H1 (cell line): ENCODE measurements at regions not wholly inside any gene's neighbourhood (a gene's known extent, or its start where the extent isn't known, plus 50 kb on each side); places are given as distances from the start of the nearest gene placed in this dataset.

Experiments used
- CTCF ChIA-PET: fragments of 300-600 bp; sonication (Branson Sonifier 250); formaldehyde crosslinking; loops from one replicate; lab custom pipeline; 2021; ENCODE audit not compliant: partially characterized antibody; lab: Charles Lee
- POLR2A ChIA-PET: fragments of 300-600 bp; sonication (Branson Sonifier 250); formaldehyde crosslinking; loops from one replicate; lab custom pipeline; 2021; ENCODE audit warnings: inconsistent platforms; ENCODE audit not compliant: partially characterized antibody; lab: Charles Lee
- DNase-seq, 2 experiments: peaks; one replicate each; pipeline versions ENCODE4 v3.0.0 to v3.0.0-alpha.2; 2010 to 2022; ENCODE audit warnings: low spot score in 2 of 2, low read depth in 1 of 2, mixed read lengths in 1 of 2
- FAIRE-seq: peaks from 2 replicates; lab custom pipeline; 2011; peaks lifted over from hg19 to GRCh38; lab: Jason Lieb, UNC
- H2AFZ ChIP-seq: 2 replicates; pipeline ENCODE4 v1.8.1; 2012; ENCODE audit warnings: low read length, inconsistent platforms
- H2AK5ac ChIP-seq: 2 replicates; pipeline ENCODE4 v1.6.1; 2013; ENCODE audit warnings: low read depth, low read length
- H2BK120ac ChIP-seq: replicated peaks from 2 replicates; pipeline ENCODE3; 2013; ENCODE audit warnings: low read depth, low read length, inconsistent platforms
- H2BK12ac ChIP-seq: 2 replicates; pipeline ENCODE4 v1.6.1; 2013; ENCODE audit warnings: low read depth, low read length
- H2BK15ac ChIP-seq: 2 replicates; pipeline ENCODE4 v1.6.1; 2013; ENCODE audit warnings: low read length
- H2BK20ac ChIP-seq: 2 replicates; pipeline ENCODE4 v1.6.1; 2013; ENCODE audit warnings: low read length
- H2BK5ac ChIP-seq: 2 replicates; pipeline ENCODE4 v1.6.1; 2013; ENCODE audit warnings: low read depth, low read length
- H3K14ac ChIP-seq: 2 replicates; pipeline ENCODE4 v1.6.1; 2013; ENCODE audit warnings: inconsistent platforms; ENCODE audit not compliant: insufficient read length
- H3K18ac ChIP-seq: 2 replicates; pipeline ENCODE4 v1.6.1; 2013; ENCODE audit warnings: low read length; ENCODE audit errors: extremely low read depth
- H3K23ac ChIP-seq: 2 replicates; pipeline ENCODE4 v1.6.1; 2013; ENCODE audit warnings: inconsistent platforms; ENCODE audit not compliant: insufficient read length
- H3K23me2 ChIP-seq: 2 replicates; pipeline ENCODE4 v1.6.1; 2013; ENCODE audit warnings: low read depth, low read length
- H3K27ac ChIP-seq: 2 replicates; pipeline ENCODE4 v1.6.1; 2011; ENCODE audit warnings: low read depth, low read length, inconsistent platforms
- H3K27me3 ChIP-seq, 4 experiments: replicated peaks in 1 of 4; 1 replicate in 1 of 4; 2 replicates in 3 of 4; pipeline versions ENCODE4 v1.6.1 to v1.8.1; 2011 to 2013; ENCODE audit warnings: low read length in 3 of 4, mild to moderate bottlenecking in 3 of 4, inconsistent platforms in 2 of 4, mixed read lengths in 2 of 4, moderate library complexity in 1 of 4; ENCODE audit not compliant: control insufficient read depth in 3 of 4, insufficient read depth in 3 of 4; ENCODE audit errors: extremely low read depth in 1 of 4
- H3K36me3 ChIP-seq, 4 experiments: 2 replicates each; pipeline versions ENCODE4 v1.6.1 to v1.8.1; 2011 to 2013; ENCODE audit warnings: mild to moderate bottlenecking in 4 of 4, low read length in 3 of 4, moderate library complexity in 2 of 4, control low read depth in 1 of 4, inconsistent platforms in 1 of 4; ENCODE audit not compliant: insufficient read depth in 4 of 4, control insufficient read depth in 2 of 4
- H3K4ac ChIP-seq: replicated peaks from 2 replicates; pipeline ENCODE3; 2013; ENCODE audit warnings: low read length, low read depth, mixed read lengths, inconsistent platforms; ENCODE audit not compliant: insufficient read length
- H3K4me1 ChIP-seq, 4 experiments: replicated peaks in 1 of 4; 1 replicate in 1 of 4; 2 replicates in 3 of 4; pipeline versions ENCODE4 v1.6.1 to v1.8.1; 2011 to 2013; ENCODE audit warnings: low read length in 3 of 4, inconsistent platforms in 2 of 4, mixed read lengths in 1 of 4; ENCODE audit not compliant: insufficient read depth in 4 of 4, control insufficient read depth in 3 of 4
- H3K4me2 ChIP-seq, 2 experiments: 2 replicates each; pipeline versions ENCODE4 v1.6.1 to v1.8.1; 2011 to 2013; ENCODE audit warnings: low read depth in 2 of 2, low read length in 2 of 2, control low read depth in 1 of 2, inconsistent platforms in 1 of 2, mild to moderate bottlenecking in 1 of 2; ENCODE audit not compliant: insufficient read depth in 1 of 2
- H3K4me3 ChIP-seq, 4 experiments: fragments of 200-600, 300-600 bp in 1 of 4; sonication (generic), shearing (Covaris generic), sonication (Bioruptor Twin) in 1 of 4; 2 replicates each; pipeline versions ENCODE4 v1.5.1 to v1.8.1; 2011 to 2016; ENCODE audit warnings: low read length in 4 of 4, low read depth in 3 of 4, control low read depth in 2 of 4, inconsistent platforms in 2 of 4, mild to moderate bottlenecking in 2 of 4, mixed read lengths in 1 of 4, moderate library complexity in 1 of 4; ENCODE audit not compliant: insufficient read depth in 2 of 4; ENCODE audit errors: extremely low read depth in 1 of 4
- H3K56ac ChIP-seq: replicated peaks from 2 replicates; pipeline ENCODE3; 2013; ENCODE audit warnings: low read depth, mild to moderate bottlenecking, mixed read lengths, low read length, inconsistent platforms; ENCODE audit not compliant: insufficient read length
- H3K79me1 ChIP-seq: 2 replicates; pipeline ENCODE4 v1.6.1; 2013; ENCODE audit warnings: low read depth, low read length, control low read depth
- H3K79me2 ChIP-seq, 2 experiments: 2 replicates each; pipeline versions ENCODE4 v1.6.1 to v1.8.1; 2012 to 2013; ENCODE audit warnings: low read length in 2 of 2, mild to moderate bottlenecking in 2 of 2, inconsistent platforms in 1 of 2; ENCODE audit not compliant: insufficient read depth in 2 of 2, control insufficient read depth in 1 of 2
- H3K9ac ChIP-seq, 4 experiments: replicated peaks in 1 of 4; 1 replicate in 1 of 4; 2 replicates in 3 of 4; pipeline versions ENCODE4 v1.6.1 to v1.8.1; 2011 to 2013; ENCODE audit warnings: low read depth in 3 of 4, low read length in 3 of 4, control low read depth in 2 of 4, mild to moderate bottlenecking in 2 of 4, moderate library complexity in 2 of 4, inconsistent platforms in 1 of 4; ENCODE audit errors: extremely low read depth in 1 of 4
- H3K9me3 ChIP-seq, 2 experiments: 2 replicates each; pipeline versions ENCODE4 v1.6.1 to v1.8.1; 2012 to 2013; ENCODE audit warnings: mild to moderate bottlenecking in 2 of 2, moderate library complexity in 2 of 2, control low read depth in 1 of 2, inconsistent platforms in 1 of 2, low read depth in 1 of 2, low read length in 1 of 2, mixed read lengths in 1 of 2; ENCODE audit not compliant: insufficient read depth in 2 of 2
- H4K20me1 ChIP-seq, 2 experiments: replicated peaks in 1 of 2; 2 replicates each; pipeline versions ENCODE3 to v1.8.1; 2011 to 2013; ENCODE audit warnings: inconsistent platforms in 2 of 2, low read length in 2 of 2, mild to moderate bottlenecking in 1 of 2; ENCODE audit not compliant: insufficient read depth in 2 of 2, control insufficient read depth in 1 of 2
- H4K5ac ChIP-seq: 2 replicates; pipeline ENCODE4 v1.6.1; 2013; ENCODE audit warnings: low read length, low read depth, mixed read lengths, inconsistent platforms; ENCODE audit not compliant: insufficient read length
- H4K8ac ChIP-seq: 2 replicates; pipeline ENCODE4 v1.8.0; 2013; ENCODE audit warnings: mild to moderate bottlenecking, moderate library complexity, low read length, inconsistent platforms; ENCODE audit not compliant: insufficient read depth; ENCODE audit errors: extremely low read depth
- H4K91ac ChIP-seq: replicated peaks from 2 replicates; pipeline ENCODE3; 2013; ENCODE audit warnings: low read length, mixed read lengths, inconsistent platforms; ENCODE audit not compliant: insufficient read length
- ATF3 ChIP-seq: IDR thresholded peaks from 2 replicates; pipeline ENCODE4 v1.6.1; 2011; ENCODE audit warnings: low read depth, mild to moderate bottlenecking, low read length; ENCODE audit not compliant: insufficient read depth
- HDAC2 ChIP-seq, 2 experiments: fragments of 300-600 bp in 1 of 2; sonication (generic) in 1 of 2; IDR thresholded peaks; 2 replicates each; pipeline ENCODE4 v1.6.1; 2011 to 2012; ENCODE audit warnings: low read depth in 2 of 2, low read length in 2 of 2, mild to moderate bottlenecking in 2 of 2, moderate library complexity in 2 of 2, borderline replicate concordance in 1 of 2, inconsistent platforms in 1 of 2
- JUND ChIP-seq: IDR thresholded peaks from 2 replicates; pipeline ENCODE4 v1.6.1; 2011; ENCODE audit warnings: mild to moderate bottlenecking, improper control_type of control experiment, low read length
- KDM1A ChIP-seq: fragments of 200-600, 300-600 bp; sonication (generic); IDR thresholded peaks from 2 replicates; pipeline ENCODE4 v1.7.1; 2016; ENCODE audit warnings: mild to moderate bottlenecking, low read length, borderline replicate concordance
- POU5F1 ChIP-seq: IDR thresholded peaks from 2 replicates; pipeline ENCODE4 v1.6.1; 2011; ENCODE audit warnings: low read depth, mild to moderate bottlenecking, low read length, moderate library complexity
- RAD21 ChIP-seq, 2 experiments: IDR thresholded peaks in 1 of 2; conservative IDR thresholded peaks in 1 of 2; 2 replicates each; pipeline ENCODE4 v1.6.1; 2011; ENCODE audit warnings: low read depth in 2 of 2, low read length in 2 of 2, improper control_type of control experiment in 1 of 2, inconsistent platforms in 1 of 2, mild to moderate bottlenecking in 1 of 2, moderate library complexity in 1 of 2
- SP2 ChIP-seq: IDR thresholded peaks from 2 replicates; pipeline ENCODE4 v1.6.1; 2012; ENCODE audit warnings: mild to moderate bottlenecking, low read length, inconsistent platforms
- TAF7 ChIP-seq: optimal IDR thresholded peaks from 2 replicates; pipeline ENCODE3; 2011; ENCODE audit warnings: low read depth, mild to moderate bottlenecking, inconsistent platforms, low read length, moderate library complexity, borderline replicate concordance
- WGBS, 2 experiments: shearing (Covaris generic) in 1 of 2; methylation state at CpG; one replicate each; pipeline versions ENCODE4 v1.1.6 to v1.1.7; 2013 to 2015; ENCODE audit warnings: low lambda C conversion rate in 2 of 2, mixed read lengths in 2 of 2, inconsistent platforms in 1 of 2, low coverage in 1 of 2, missing lambda C conversion rate in 1 of 2; ENCODE audit not compliant: insufficient replicate concordance in 2 of 2, insufficient coverage in 1 of 2, insufficient read length in 1 of 2; ENCODE audit errors: extremely low coverage in 1 of 2, missing lambda C conversion rate in 1 of 2; 5-methylcytosine and 5-hydroxymethylcytosine counted together

DNA sequence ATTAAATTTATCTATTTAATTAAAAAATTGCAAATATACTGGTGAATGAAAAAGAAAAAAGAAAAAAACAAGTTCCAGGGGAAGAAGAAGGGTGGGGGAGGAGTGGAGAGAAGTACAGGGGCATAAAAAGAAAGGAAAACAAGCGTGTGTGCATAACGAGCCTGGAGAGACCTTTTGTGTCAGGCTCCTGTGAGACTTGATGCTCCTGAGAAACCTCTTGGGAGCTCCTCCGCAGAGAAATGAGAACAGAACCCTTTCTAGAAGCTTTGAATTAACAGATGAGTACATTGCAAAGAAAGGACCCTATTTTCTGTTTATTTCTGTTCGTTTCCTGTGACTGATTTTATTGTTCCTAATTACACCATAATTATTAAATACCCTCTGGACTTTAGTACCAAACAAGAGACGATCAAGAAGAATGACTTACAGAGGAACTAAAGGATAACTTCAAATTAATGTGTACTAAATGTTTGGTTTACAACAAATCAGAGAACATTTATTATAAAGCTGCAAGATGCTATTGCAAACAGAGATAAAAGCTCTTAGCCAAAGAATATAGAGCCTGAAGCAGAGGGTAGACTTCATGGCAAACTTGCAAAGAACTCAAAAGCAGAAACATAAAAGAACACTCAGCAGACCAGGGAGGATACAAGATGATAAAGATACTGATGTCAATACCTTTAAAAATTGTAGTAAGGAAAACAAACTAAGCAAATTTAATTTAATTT lies 74.7 kb downstream of the DPPA2 start:
- H2BK5ac ChIP-seq: no peak overlapping the region
- no peak overlapping the region for H2BK120ac ChIP-seq
- H4K8ac ChIP-seq: no peak overlapping the region
- CTCF ChIA-PET: interaction anchor here (0.7 to 1.7 kb wide), 2 partner anchors 34 to 182 kb away, joined by 3 to 4 read pairs; no protein-coding TSS in a partner anchor
- H3K4me1 ChIP-seq: no peaks in the 10 kb centered on the region
- H2AK5ac ChIP-seq: no peak overlapping the region
- no peak overlapping the region for H4K91ac ChIP-seq
- no peak overlapping the region for H3K9ac ChIP-seq
- H3K4me2 ChIP-seq: no peak overlapping the region
- H3K9me3 ChIP-seq: no peaks in the 10 kb centered on the region
- no peaks in the 10 kb centered on the region for H3K27me3 ChIP-seq
- FAIRE-seq (no peak), DNase-seq (no peak)
- no peaks in the 10 kb centered on the region for H3K79me2 ChIP-seq
- POLR2A ChIA-PET: interaction anchor here (0.7 kb wide), 1 partner anchor 9 kb away, joined by 4 read pairs; no protein-coding TSS in a partner anchor
- no peak overlapping the region for H2AFZ ChIP-seq
- no peak overlapping the region for H3K18ac ChIP-seq
- H3K23me2 ChIP-seq: no peaks in the 10 kb centered on the region; the same call in 1 of the 2 replicates
- no peaks in the 10 kb centered on the region for H4K20me1 ChIP-seq
- no peak overlapping the region for H3K4ac ChIP-seq
- H3K79me1 ChIP-seq: no peaks in the 10 kb centered on the region
- H2BK12ac ChIP-seq: no peak overlapping the region
- H2BK20ac ChIP-seq: no peak overlapping the region
- H2BK15ac ChIP-seq: no peak overlapping the region
- WGBS, 2 experiments: 75% methylated on average over 5 of the region's 5 CpGs; no CpG with 5 or more reads in 1 of the 2 experiments
- H3K23ac ChIP-seq: no peak overlapping the region
- H4K5ac ChIP-seq: no peak overlapping the region
- no peak overlapping the region for H3K14ac ChIP-seq
- H3K36me3 ChIP-seq: no peaks in the 10 kb centered on the region
- H3K56ac ChIP-seq: no peak overlapping the region
- no peak overlapping the region for H3K27ac ChIP-seq
- H3K4me3 ChIP-seq: no peak overlapping the region
- no peak for TF ChIP-seq JUND
- no peak for TF ChIP-seq POU5F1
- TF ChIP-seq KDM1A: no peak
- TF ChIP-seq HDAC2 (IDR thresholded peaks at IDR 0.05; ENCODE audit: borderline replicate concordance in 1 of 2, low read depth in 2 of 2, low read length in 2 of 2): no peak
- no peak for TF ChIP-seq TAF7
- no peak for TF ChIP-seq RAD21 (IDR thresholded peaks at IDR 0.05 in 1 of 2, conservative IDR thresholded peaks at IDR 0.05 in 1 of 2; ENCODE audit: low read depth in 2 of 2, low read length in 2 of 2)
- no peak for TF ChIP-seq SP2
- no peak for TF ChIP-seq ATF3
